LNCAP (cell line): ENCODE measurements at regions not wholly inside any gene's neighbourhood (a gene's known extent, or its start where the extent isn't known, plus 50 kb on each side); places are given as distances from the start of the nearest gene placed in this dataset.

Experiments
- TF ChIP-seq, protein P1 (sequence below): fragments of 450-650 bp; IDR thresholded peaks from 2 replicates; pipeline ENCODE4 v1.5.1; 2017; ENCODE audit warnings: mild to moderate bottlenecking

DNA sequence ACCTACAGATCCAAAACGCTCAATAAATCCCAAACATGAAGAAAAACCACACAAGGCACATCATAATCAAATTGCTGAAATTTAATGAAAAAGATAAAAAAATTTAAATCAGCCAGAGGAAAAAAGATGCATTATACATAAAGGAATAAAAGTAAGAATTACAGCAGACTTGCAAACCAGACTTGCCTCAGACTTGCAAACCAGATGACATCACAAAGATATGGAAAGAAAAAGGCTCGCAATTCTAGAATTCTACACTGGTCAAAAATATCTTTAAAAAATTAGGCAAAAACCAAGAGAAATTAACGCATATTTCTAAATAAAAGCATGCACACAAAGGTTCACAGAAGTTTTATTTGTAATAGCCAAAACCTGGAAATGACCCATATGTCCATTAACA is 188.0 kb upstream of the NAMPT start:
- TF ChIP-seq, protein P1, sequence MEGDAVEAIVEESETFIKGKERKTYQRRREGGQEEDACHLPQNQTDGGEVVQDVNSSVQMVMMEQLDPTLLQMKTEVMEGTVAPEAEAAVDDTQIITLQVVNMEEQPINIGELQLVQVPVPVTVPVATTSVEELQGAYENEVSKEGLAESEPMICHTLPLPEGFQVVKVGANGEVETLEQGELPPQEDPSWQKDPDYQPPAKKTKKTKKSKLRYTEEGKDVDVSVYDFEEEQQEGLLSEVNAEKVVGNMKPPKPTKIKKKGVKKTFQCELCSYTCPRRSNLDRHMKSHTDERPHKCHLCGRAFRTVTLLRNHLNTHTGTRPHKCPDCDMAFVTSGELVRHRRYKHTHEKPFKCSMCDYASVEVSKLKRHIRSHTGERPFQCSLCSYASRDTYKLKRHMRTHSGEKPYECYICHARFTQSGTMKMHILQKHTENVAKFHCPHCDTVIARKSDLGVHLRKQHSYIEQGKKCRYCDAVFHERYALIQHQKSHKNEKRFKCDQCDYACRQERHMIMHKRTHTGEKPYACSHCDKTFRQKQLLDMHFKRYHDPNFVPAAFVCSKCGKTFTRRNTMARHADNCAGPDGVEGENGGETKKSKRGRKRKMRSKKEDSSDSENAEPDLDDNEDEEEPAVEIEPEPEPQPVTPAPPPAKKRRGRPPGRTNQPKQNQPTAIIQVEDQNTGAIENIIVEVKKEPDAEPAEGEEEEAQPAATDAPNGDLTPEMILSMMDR: no peak

DNA sequence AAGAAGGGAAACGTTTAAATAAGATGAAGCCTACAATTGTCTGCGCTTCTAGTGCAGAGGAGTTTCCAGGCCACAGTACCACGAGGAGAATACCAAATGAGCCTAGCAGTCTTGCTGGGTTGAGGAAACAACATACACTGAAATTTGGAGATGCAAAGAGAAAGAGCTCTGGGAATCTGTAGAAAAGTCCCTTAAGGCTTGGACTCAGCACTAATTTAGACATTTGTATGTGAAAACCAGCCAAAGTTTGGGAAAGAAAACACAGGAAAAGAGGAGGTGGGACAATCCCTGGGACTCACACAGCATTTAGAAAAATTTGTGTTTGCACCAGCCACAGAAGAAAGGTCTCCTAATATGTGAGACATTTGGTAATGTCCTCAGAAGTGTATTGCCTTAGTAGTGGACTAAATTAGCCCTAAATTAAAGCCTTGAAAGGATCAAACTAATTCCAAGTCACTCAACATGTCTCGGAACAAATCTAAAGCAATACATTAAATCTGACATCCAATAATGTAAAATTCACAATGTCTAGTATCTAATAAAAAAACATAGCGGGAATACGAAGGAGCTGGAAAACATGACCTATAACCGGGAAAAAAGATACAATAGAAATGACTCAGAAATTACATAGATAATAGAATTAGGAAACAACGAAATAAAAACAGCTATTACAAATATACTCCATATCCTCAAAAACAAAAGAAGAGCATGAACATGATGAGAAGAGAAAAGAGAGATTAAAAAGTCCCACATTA is 187.1 kb upstream of the NAMPT start:
- TF ChIP-seq, protein P1: no peak

DNA sequence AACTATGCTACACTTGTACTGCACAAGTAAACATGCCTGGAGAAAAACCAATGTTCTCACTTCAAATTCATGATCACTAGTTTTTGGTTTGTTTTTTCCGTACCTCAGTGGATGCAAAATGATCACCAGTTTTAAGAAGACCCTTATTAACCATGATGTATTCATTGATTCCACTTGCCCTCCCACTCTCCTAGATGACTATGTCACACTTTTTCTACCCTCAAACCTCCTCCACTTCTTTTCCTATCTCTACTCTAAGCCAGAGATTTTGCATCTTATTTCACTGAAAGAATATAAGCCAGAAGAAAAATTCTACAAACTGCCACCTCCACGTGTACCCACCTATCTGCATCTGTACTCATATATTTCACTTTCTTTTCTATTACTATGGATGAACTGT is 186.2 kb upstream of the NAMPT start:
- TF ChIP-seq, protein P1: no peak

DNA sequence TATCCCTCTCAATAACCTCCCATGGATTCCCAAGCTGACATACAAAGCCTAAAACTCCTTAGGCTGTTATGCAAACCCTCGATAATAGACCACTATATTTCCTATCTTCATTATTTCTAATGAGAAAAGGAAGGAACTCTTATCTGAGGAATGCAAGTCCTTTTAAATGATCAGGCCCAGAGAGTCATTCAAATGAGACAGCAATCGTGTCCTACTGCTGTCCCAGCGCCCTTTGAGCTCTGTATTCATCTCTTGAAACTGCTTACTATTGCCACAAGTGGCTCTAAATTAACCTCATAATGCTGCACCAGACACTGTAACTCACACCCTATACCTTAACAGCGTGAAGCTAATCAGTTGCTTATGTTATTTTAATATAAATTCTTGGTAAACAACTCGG is 182.1 kb upstream of the NAMPT start:
- TF ChIP-seq, protein P1: no peak

DNA sequence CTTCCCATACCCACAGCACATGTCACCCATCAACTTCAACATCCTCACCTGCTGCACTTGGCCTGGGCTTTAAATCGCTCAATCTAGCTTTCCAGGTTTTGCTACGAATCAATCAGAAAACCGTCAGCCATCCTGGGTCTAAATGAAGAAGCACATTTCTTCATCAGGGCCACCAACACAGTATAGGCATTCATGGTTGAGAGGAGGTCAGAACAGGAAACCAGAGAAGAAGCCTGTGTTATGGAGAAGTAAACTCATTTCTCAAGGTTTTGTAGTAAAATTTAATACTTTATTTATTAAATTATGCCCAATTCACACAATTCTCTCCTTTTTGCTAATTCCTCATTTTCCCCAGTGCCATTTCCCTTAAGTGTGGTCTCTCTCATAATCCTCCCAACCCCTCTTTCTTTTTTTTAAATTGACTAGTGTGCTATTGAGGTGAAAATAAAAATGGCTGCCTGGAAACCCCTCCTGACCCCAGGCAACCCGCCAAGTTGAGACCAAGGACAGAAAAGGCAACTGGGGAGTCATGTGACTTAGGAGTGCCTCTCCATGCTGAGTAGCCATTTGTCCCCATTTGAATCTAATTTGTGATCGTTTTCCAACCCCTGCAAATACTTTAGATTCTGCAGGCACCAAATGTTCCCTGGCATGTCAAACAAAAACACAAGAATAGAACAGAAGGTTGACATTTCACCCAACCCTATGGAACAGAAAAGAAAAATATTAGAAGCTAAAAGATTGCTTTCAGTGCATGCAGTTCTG is 181.1 kb upstream of the NAMPT start:
- TF ChIP-seq, protein P1: no peak

DNA sequence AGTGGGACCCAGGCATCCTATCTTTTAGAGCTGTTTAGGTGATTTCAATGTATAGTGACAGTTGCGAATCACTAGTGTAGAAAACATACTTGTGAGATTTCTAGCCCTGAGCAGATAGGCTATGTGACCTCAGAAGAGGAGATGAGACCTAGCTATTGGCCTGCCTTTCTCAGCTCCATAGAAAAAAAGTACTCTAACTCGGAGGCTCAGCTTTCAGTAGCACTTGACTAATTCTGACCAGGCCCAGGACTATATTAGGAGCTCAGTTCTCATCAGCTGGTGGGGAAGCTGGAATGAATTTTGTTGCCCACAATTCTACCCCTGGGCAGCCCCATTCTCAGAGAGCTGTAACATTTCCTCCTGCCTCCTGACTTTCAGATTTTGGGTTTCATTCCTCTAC is 179.9 kb upstream of the NAMPT start:
- TF ChIP-seq, protein P1: no peak

DNA sequence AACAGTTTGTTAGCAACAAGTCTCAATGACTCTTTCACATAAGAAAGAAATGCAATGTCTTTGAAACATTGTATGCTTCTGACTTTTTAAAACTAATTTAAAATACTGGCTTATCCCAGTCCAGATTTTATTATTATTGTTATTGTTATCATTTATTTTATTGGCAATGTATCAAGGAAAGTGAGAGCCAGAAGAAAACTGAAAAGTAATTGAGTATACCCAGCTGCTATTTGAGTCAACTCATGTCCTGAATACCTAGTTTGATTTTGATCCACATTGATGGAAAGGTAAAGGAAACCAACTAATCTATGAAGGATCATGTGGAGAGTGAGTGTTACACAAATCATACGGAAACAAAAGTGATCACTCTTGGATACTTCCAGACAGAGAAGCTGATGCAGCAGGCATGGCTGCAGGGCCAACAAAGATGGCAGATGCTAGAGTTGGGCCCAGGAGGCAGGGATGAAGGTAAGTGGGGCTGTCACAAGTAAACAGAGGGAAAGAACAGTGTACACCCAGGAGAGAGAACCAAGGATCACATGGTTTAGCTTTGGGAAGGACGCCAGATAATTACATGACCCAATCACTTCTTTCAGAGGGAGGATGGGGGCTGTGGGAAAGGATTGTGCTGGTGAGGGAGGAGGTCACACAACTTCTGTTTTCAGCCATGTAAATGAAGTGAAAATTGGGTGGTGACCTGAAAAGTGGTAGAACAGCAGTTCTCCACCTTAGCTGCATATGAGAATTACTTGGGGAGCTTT is 179.2 kb upstream of the NAMPT start:
- TF ChIP-seq, protein P1: no peak
